Right renal cortex interstitium (tissue), 3 donors: ENCODE measurements at regions not wholly inside any gene's neighbourhood (a gene's known extent, or its start where the extent isn't known, plus 50 kb on each side); places are given as distances from the start of the nearest gene placed in this dataset.

ENCODE experiments used
- DNase-seq, 3 donors: peaks; one replicate each; pipeline ENCODE4 v3.0.0-alpha.2; 2013; ENCODE audit warnings: low read depth in 3 of 3, low spot score in 2 of 3

- DNase-seq = no peak
Observed at GRCh38 chrX:39710776-39711175, 387.0 kb downstream of the BCOR start.

- no peak for DNase-seq
Observed at GRCh38 chrX:39714471-39714870, 383.3 kb downstream of the BCOR start.

- DNase-seq = no peak
Observed at GRCh38 chrX:39716401-39716800, 381.4 kb downstream of the BCOR start.

DNA sequence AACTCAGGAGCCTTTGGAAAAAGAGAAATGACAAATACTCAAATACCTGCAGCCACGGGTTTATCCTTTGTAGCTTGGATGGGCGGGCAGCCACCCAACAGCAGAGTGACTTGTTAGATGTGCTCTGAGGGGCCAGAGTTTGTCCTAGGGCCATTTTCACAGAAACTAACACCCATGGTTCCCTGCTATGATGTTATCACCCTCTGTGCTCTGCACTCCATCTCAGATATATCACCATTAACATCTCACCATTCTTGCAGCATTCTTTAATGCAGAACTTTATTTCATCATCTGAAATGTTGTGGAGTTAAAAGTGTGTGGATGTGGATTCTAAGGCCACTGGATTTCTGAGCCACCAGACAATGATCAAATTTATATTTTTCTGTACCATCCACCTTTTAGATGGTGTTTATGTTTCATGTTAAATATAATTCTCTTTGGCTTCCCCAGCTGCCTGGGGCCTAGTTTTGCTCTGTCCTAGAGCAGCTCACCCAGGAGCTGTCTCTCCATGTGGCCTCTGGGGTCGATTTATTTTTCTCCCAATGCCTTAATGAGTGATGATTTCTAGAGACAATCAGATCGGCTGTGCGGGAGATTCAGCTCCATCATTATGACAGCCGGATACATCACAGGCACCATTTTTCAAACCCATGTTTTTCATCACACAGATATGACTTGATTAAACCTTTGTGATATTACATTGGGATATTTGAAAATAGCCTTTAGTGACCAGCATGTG lies 380.8 kb downstream of the BCOR start:
- no peak for DNase-seq

DNA sequence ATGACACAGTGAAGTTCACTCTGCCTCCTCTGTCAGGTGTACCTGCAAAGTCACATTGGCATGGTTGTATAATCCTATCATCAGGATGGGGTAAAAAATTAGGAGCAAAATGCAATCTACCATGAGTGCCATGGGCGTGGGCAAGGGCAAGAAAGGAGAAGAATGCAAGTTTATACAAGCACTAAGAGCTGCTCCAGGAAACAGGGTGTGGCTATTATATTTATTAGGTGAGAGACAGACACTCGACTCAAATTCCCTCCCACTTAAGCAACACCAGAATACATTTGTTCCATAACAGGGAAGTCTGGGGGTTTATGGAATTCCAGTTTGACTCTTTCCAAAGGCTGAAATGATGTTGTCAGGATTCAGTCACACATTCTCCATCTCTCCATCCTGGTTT lies 378.8 kb downstream of the BCOR start:
- no peak for DNase-seq

DNA sequence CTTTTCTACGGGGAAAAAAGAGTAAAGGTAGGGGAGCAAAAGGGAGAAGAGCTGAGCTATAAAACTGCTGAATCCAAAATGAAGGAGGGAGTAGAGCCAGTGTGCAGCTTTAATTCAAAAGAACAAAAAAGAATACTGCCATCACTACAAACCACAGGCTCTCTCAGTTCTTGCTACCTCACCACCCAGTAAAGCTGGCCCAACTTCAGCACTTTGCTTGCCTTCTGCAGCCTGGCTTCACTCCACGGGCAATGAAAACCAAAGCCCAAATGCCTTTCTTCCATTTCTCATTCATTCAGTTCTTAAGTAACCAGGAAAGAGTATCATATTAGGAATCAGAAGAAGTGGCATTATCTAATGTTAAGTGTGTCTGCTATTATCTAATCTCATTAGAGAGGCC lies 376.8 kb downstream of the BCOR start:
- DNase-seq = no peak

GRCh38 chrX:39721566-39722279 lies 376.0 kb downstream of the BCOR start:
- no peak for DNase-seq

GRCh38 chrX:39724544-39724943 lies 373.2 kb downstream of the BCOR start:
- no peak for DNase-seq

DNA sequence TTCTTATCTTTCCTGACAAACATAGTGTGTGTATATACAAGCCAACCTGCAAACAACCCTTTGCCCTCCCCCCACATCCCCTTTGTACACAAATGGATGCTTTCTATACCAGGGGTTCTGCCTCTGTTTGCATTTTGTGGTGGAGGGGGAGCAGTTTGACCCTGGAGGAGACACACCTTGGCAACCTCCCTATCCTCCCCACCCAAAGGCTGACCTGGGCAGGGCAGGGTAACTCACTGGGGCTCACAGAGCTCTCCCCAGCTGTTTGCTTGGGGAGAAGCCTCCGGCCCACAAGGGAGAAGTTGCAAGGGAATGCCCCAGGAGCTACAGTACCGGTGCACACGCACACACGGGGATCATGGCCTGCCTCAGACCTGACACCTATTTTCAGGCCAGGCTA lies 372.6 kb downstream of the BCOR start:
- DNase-seq = no peak

- DNase-seq = peak in 1 of 3 donors; percentile 53
Observed at GRCh38 chrX:39725928-39726619, 371.7 kb downstream of the BCOR start.

- DNase-seq = peak in 1 of 3 donors; percentile 53
Observed at GRCh38 chrX:39726771-39727170, 371.0 kb downstream of the BCOR start.

GRCh38 chrX:39728025-39728424 lies 369.7 kb downstream of the BCOR start:
- no peak for DNase-seq

GRCh38 chrX:39728852-39729598 lies 368.7 kb downstream of the BCOR start:
- DNase-seq = no peak

DNA sequence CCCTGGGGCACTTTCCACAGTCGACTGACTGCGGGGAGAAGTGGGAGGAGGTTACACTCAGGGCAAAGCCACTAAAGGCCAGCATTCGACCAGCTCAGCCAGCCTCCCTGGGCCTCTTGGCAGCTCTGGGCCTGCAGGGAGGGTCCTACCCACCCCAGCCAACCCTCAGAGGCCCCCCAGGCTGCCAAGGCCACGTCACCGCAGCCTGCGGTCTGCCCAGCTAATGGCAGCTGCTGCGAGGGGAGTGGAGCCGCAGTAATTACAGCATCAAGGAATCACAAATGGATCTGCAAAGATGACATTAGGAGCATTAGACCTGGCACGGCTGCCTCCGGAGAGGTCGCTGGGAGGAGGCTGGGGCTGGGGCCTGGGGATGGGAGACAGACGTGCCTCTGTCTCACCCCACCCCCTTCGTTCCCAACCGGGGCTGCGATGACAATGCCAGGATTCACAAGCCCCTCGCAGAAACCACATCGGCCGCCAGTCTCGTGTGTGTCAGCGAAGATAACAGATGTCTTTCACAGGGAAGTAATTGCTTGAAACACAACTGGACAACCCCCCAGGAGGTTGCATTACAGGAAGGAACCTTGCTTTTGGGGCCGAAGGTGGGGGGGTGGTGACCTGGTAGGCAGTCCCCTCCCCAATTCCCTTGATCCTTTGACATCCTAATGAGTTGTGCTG lies 367.6 kb downstream of the BCOR start:
- DNase-seq = no peak

DNA sequence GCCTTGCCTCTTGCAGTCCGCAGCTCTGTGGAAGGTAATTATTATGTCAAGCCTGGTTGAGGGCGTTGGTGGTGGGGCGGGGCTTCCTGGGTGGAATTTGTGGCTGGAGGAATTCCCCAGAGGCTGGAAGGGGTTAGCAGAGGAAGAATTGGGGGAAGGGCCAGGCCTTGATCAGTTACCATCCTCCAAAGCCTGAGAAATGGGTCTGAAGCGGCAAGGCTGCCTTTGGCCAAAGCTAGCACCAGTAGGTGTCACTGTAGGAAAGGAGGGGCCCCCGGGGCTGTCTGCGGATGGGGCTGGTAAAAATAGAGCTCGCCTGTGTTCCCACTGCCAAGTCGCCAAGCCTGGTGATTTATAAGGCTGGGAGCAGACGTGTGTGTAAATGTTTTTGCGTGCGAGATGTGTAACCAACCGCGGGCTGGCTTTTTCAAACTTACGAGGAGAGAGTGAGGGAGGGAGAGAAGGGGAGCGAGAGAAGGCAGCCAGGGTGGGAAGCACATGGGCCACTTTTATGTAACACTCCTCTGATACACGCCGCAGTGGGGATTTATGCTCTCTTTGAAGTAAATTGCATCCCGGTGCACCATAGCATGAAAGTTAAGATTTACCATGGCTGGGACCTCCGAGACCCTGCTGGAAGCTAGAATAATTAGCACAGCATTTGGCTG lies 367.0 kb downstream of the BCOR start:
- DNase-seq = peak in 1 of 3 donors; percentile 66

GRCh38 chrX:39731330-39731667 lies 366.5 kb downstream of the BCOR start:
- no peak for DNase-seq

- DNase-seq = no peak
Observed at GRCh38 chrX:39731735-39732134, 366.0 kb downstream of the BCOR start.

GRCh38 chrX:39733745-39734144 lies 364.0 kb downstream of the BCOR start:
- DNase-seq = no peak

- DNase-seq = no peak
Observed at GRCh38 chrX:39734174-39734776, 363.5 kb downstream of the BCOR start.
